OCI-LY3 (cell line): ENCODE measurements at regions not wholly inside any gene's neighbourhood (a gene's known extent, or its start where the extent isn't known, plus 50 kb on each side); places are given as distances from the start of the nearest gene placed in this dataset.
"Not testable (repeated sequence)": the region's sequence is repeated elsewhere in the genome, so short reads cannot be mapped to it uniquely, and the experiment has no call there.

ENCODE experiments used
- H2AFZ ChIP-seq: fragments of 200-600, 300-600 bp; shearing (Covaris generic); 2 replicates; pipeline ENCODE4 v1.6.0; 2014; ENCODE audit warnings: antibody characterized with exemption, low read depth, low read length
- H3K27ac ChIP-seq: fragments of 200-600, 300-600 bp; sonication (generic); 2 replicates; pipeline ENCODE4 v1.5.1; 2014; ENCODE audit warnings: mild to moderate bottlenecking, low read length, moderate library complexity, mixed read lengths
- H3K27me3 ChIP-seq: fragments of 200-600, 300-600 bp; sonication (generic); 2 replicates; pipeline ENCODE4 v1.6.1; 2014; ENCODE audit warnings: low read depth, low read length, mixed read lengths
- H3K36me3 ChIP-seq: fragments of 200-600, 300-600 bp; sonication (generic); replicated peaks from 2 replicates; pipeline ENCODE3; 2014; ENCODE audit warnings: low read depth, low read length, mixed read lengths
- H3K4me1 ChIP-seq: fragments of 300-600, 200-600 bp; sonication (generic); 2 replicates; pipeline ENCODE4 v1.6.1; 2014; ENCODE audit warnings: low read length, mixed read lengths
- H3K4me2 ChIP-seq: fragments of 200-600, 300-600 bp; sonication (generic); 2 replicates; pipeline ENCODE4 v1.6.1; 2014; ENCODE audit warnings: low read length, mixed read lengths
- H3K4me3 ChIP-seq: fragments of 300-600, 200-600 bp; sonication (generic); 2 replicates; pipeline ENCODE4 v1.5.1; 2014; ENCODE audit warnings: antibody characterized with exemption, mild to moderate bottlenecking, low read length, moderate library complexity
- H3K79me2 ChIP-seq: fragments of 300-600, 200-600 bp; shearing (Covaris generic); 2 replicates; pipeline ENCODE4 v1.6.1; 2014; ENCODE audit warnings: mild to moderate bottlenecking, low read length, mixed read lengths
- H3K9ac ChIP-seq: fragments of 300-600, 200-600 bp; shearing (Covaris generic); 2 replicates; pipeline ENCODE4 v1.6.0; 2014; ENCODE audit warnings: mild to moderate bottlenecking, low read length, moderate library complexity
- H3K9me3 ChIP-seq: fragments of 200-600, 300-600 bp; shearing (Covaris generic); 2 replicates; pipeline ENCODE4 v1.6.1; 2014; ENCODE audit warnings: low read length, mixed read lengths; ENCODE audit not compliant: insufficient read depth
- H4K20me1 ChIP-seq: fragments of 200-600, 300-600 bp; sonication (generic); 2 replicates; pipeline ENCODE4 v1.6.1; 2016; ENCODE audit warnings: low read length, mixed read lengths; ENCODE audit not compliant: insufficient read depth

GRCh38 chr7:65145710-65146109, 139.2 kb upstream of the ERV3-1 start:
- H3K79me2 ChIP-seq, H3K36me3 ChIP-seq, H3K9me3 ChIP-seq, H3K4me2 ChIP-seq, H3K27me3 ChIP-seq, H4K20me1 ChIP-seq, H3K4me1 ChIP-seq, H3K4me3 ChIP-seq, H3K27ac ChIP-seq, H2AFZ ChIP-seq, H3K9ac ChIP-seq: not testable (repeated sequence)

GRCh38 chr7:65145008-65145407, 138.5 kb upstream of the ERV3-1 start:
- not testable (repeated sequence) for H3K4me1 ChIP-seq, H3K9ac ChIP-seq, H4K20me1 ChIP-seq, H3K27me3 ChIP-seq, H3K4me3 ChIP-seq, H3K4me2 ChIP-seq, H3K9me3 ChIP-seq, H3K36me3 ChIP-seq, H3K79me2 ChIP-seq, H2AFZ ChIP-seq, H3K27ac ChIP-seq

GRCh38 chr7:65144557-65144956, 138.1 kb upstream of the ERV3-1 start:
- H3K27me3 ChIP-seq, H3K4me1 ChIP-seq, H3K27ac ChIP-seq, H3K4me3 ChIP-seq, H2AFZ ChIP-seq, H3K36me3 ChIP-seq, H3K9ac ChIP-seq, H3K9me3 ChIP-seq, H3K79me2 ChIP-seq, H3K4me2 ChIP-seq, H4K20me1 ChIP-seq: not testable (repeated sequence)

GRCh38 chr7:65144119-65144518, 137.6 kb upstream of the ERV3-1 start:
- not testable (repeated sequence) for H3K4me2 ChIP-seq, H4K20me1 ChIP-seq, H3K36me3 ChIP-seq, H3K79me2 ChIP-seq, H3K9ac ChIP-seq, H3K27ac ChIP-seq, H3K27me3 ChIP-seq, H2AFZ ChIP-seq, H3K4me3 ChIP-seq, H3K4me1 ChIP-seq, H3K9me3 ChIP-seq

- not testable (repeated sequence) for H3K4me1 ChIP-seq, H3K79me2 ChIP-seq, H3K9ac ChIP-seq, H4K20me1 ChIP-seq, H3K4me2 ChIP-seq, H3K9me3 ChIP-seq, H2AFZ ChIP-seq, H3K4me3 ChIP-seq, H3K27ac ChIP-seq, H3K36me3 ChIP-seq, H3K27me3 ChIP-seq
Observed at GRCh38 chr7:65141894-65142293, 135.4 kb upstream of the ERV3-1 start.

GRCh38 chr7:65141405-65141778, 134.9 kb upstream of the ERV3-1 start:
- H3K9me3 ChIP-seq, H3K4me3 ChIP-seq, H3K79me2 ChIP-seq, H3K4me1 ChIP-seq, H4K20me1 ChIP-seq, H3K9ac ChIP-seq, H3K4me2 ChIP-seq, H2AFZ ChIP-seq, H3K27ac ChIP-seq, H3K36me3 ChIP-seq, H3K27me3 ChIP-seq: not testable (repeated sequence)

- H3K79me2 ChIP-seq, H3K9ac ChIP-seq, H3K36me3 ChIP-seq, H3K9me3 ChIP-seq, H2AFZ ChIP-seq, H4K20me1 ChIP-seq, H3K27ac ChIP-seq, H3K4me1 ChIP-seq, H3K27me3 ChIP-seq: not testable (repeated sequence)
- 0 out of 2 replicates have a peak overlapping the region, but pooled peaks have one; percentile 28 for H3K4me2 ChIP-seq
- peak overlapping the region; percentile 43; the same call in 1 of the 2 replicates for H3K4me3 ChIP-seq
Observed at GRCh38 chr7:65140543-65141404, 134.3 kb upstream of the ERV3-1 start.

- H3K9ac ChIP-seq, H3K9me3 ChIP-seq, H3K4me2 ChIP-seq, H3K36me3 ChIP-seq, H3K27me3 ChIP-seq, H2AFZ ChIP-seq, H3K4me1 ChIP-seq, H3K79me2 ChIP-seq, H4K20me1 ChIP-seq, H3K4me3 ChIP-seq, H3K27ac ChIP-seq: not testable (repeated sequence)
Observed at GRCh38 chr7:65136850-65137249, 130.4 kb upstream of the ERV3-1 start.

GRCh38 chr7:65133087-65133486, 126.6 kb upstream of the ERV3-1 start:
- H4K20me1 ChIP-seq, H3K36me3 ChIP-seq, H3K27ac ChIP-seq, H3K4me3 ChIP-seq, H3K4me2 ChIP-seq, H3K79me2 ChIP-seq, H2AFZ ChIP-seq, H3K9me3 ChIP-seq, H3K4me1 ChIP-seq, H3K9ac ChIP-seq, H3K27me3 ChIP-seq: not testable (repeated sequence)

DNA sequence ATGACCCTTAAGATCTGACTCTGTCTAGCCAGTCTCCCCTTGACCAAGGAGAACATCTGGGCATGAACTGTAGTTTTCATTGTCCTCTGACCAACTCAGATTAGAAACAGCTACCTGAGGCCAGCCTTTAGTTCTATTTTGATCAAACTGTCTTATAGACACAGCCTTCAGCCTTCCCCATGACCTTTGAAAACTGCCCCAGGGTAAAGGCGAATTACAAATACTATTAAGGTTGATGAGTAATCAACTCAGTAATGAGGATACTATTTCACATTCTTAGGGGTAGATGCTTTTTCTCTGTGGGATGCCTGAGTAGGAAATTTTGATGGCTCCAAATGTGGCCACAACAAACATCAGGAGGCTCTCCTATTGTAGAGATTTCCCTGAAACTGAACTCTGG, 125.8 kb upstream of the ERV3-1 start:
- not testable (repeated sequence) for H3K36me3 ChIP-seq, H3K4me1 ChIP-seq, H3K9ac ChIP-seq, H3K9me3 ChIP-seq, H3K27ac ChIP-seq, H3K79me2 ChIP-seq, H3K4me2 ChIP-seq, H3K27me3 ChIP-seq, H4K20me1 ChIP-seq, H2AFZ ChIP-seq, H3K4me3 ChIP-seq
